CD14-positive monocyte (primary cell): ENCODE measurements at regions not wholly inside any gene's neighbourhood (a gene's known extent, or its start where the extent isn't known, plus 50 kb on each side); places are given as distances from the start of the nearest gene placed in this dataset.

Experiments
- DNase-seq, 3 donors: peaks; one replicate each; pipeline ENCODE4 v3.0.0-alpha.2; 2011 to 2022
- H2AFZ ChIP-seq: 2 replicates; pipeline ENCODE4 v1.6.0; 2012; ENCODE audit warnings: mild to moderate bottlenecking, low read depth, low read length, inconsistent platforms; ENCODE audit not compliant: insufficient read depth, poor library complexity, severe bottlenecking
- H3K27ac ChIP-seq, 2 donors: 1 replicate in 1 of 2; 2 replicates in 1 of 2; pipeline ENCODE4 v1.5.1; 2012 to 2013; ENCODE audit warnings: low read length in 2 of 2, control low read depth in 1 of 2, inconsistent platforms in 1 of 2, low read depth in 1 of 2, mild to moderate bottlenecking in 1 of 2
- H3K27me3 ChIP-seq, 2 donors: one replicate each; pipeline versions ENCODE4 v1.6.0 to v1.6.1; 2011 to 2013; ENCODE audit warnings: low read length in 2 of 2; ENCODE audit not compliant: control insufficient read depth in 2 of 2, insufficient read depth in 2 of 2
- H3K36me3 ChIP-seq, 2 donors: replicated peaks in 1 of 2; 1 replicate in 1 of 2; 2 replicates in 1 of 2; pipeline versions ENCODE4 v1.5.1 to v1.6.1; 2012 to 2013; ENCODE audit warnings: low read length in 2 of 2, control low read depth in 1 of 2, inconsistent platforms in 1 of 2, mild to moderate bottlenecking in 1 of 2; ENCODE audit not compliant: insufficient read depth in 2 of 2, control insufficient read depth in 1 of 2
- H3K4me1 ChIP-seq, 2 donors: 1 replicate in 1 of 2; 2 replicates in 1 of 2; pipeline versions ENCODE4 v1.5.1 to v1.6.1; 2012 to 2013; ENCODE audit warnings: low read length in 2 of 2, control low read depth in 1 of 2, inconsistent platforms in 1 of 2, mild to moderate bottlenecking in 1 of 2, moderate library complexity in 1 of 2; ENCODE audit not compliant: insufficient read depth in 2 of 2, control insufficient read depth in 1 of 2
- H3K4me2 ChIP-seq: replicated peaks from 2 replicates; pipeline ENCODE3; 2012; ENCODE audit warnings: low read length, moderate library complexity, mild to moderate bottlenecking; ENCODE audit not compliant: poor library complexity, severe bottlenecking; ENCODE audit errors: extremely low read depth
- H3K4me3 ChIP-seq, 3 experiments: fragments of 200-600 bp in 1 of 3; sonication (generic) in 1 of 3; replicated peaks in 1 of 3; 1 replicate in 2 of 3; 2 replicates in 1 of 3; pipeline ENCODE4 v1.5.1; 2011 to 2013; ENCODE audit warnings: low read length in 3 of 3, mild to moderate bottlenecking in 3 of 3, control low read depth in 2 of 3, low read depth in 2 of 3, inconsistent platforms in 1 of 3, moderate library complexity in 1 of 3
- H3K79me2 ChIP-seq: 2 replicates; pipeline ENCODE4 v1.6.0; 2012; ENCODE audit warnings: mild to moderate bottlenecking, control low read depth, inconsistent platforms, low read length, moderate library complexity; ENCODE audit not compliant: insufficient read depth
- H3K9ac ChIP-seq: 2 replicates; pipeline ENCODE4 v1.6.0; 2017; ENCODE audit warnings: low read length, mild to moderate bottlenecking; ENCODE audit not compliant: insufficient read depth, poor library complexity, severe bottlenecking
- H3K9me3 ChIP-seq, 2 donors: replicated peaks in 1 of 2; 1 replicate in 1 of 2; 2 replicates in 1 of 2; pipeline versions ENCODE4 v1.5.1 to v1.6.1; 2012 to 2013; ENCODE audit warnings: low read length in 2 of 2, control low read depth in 1 of 2; ENCODE audit not compliant: control insufficient read depth in 1 of 2, insufficient read depth in 1 of 2
- H4K20me1 ChIP-seq: 2 replicates; pipeline ENCODE4 v1.6.0; 2012; ENCODE audit warnings: mild to moderate bottlenecking, low read length, control low read depth, moderate library complexity; ENCODE audit not compliant: insufficient read depth
- H3K27ac Mint-ChIP-seq, 7 donors: one replicate each; pipeline ENCODE4 v1.8.0; 2020; ENCODE audit warnings: mild to moderate bottlenecking in 7 of 7, mixed read lengths in 7 of 7, moderate library complexity in 6 of 7, inconsistent platforms in 2 of 7
- H3K27me3 Mint-ChIP-seq, 3 donors: one replicate each; pipeline ENCODE4 v1.8.0; 2021 to 2022; ENCODE audit warnings: low read depth in 3 of 3, mild to moderate bottlenecking in 3 of 3, mixed read lengths in 3 of 3, moderate library complexity in 3 of 3, inconsistent platforms in 1 of 3
- H3K36me3 Mint-ChIP-seq, 2 donors: one replicate each; pipeline ENCODE4 v1.8.0; 2020; ENCODE audit warnings: mixed read lengths in 2 of 2, inconsistent platforms in 1 of 2, mild to moderate bottlenecking in 1 of 2
- H3K4me1 Mint-ChIP-seq: one replicate; pipeline ENCODE4 v1.8.0; 2020; ENCODE audit warnings: mild to moderate bottlenecking, mixed read lengths
- H3K4me3 Mint-ChIP-seq, 2 donors: one replicate each; pipeline ENCODE4 v1.8.0; 2020; ENCODE audit warnings: mild to moderate bottlenecking in 2 of 2, mixed read lengths in 2 of 2, moderate library complexity in 1 of 2
- H3K9me3 Mint-ChIP-seq, 7 donors: one replicate each; pipeline ENCODE4 v1.8.0; 2020 to 2022; ENCODE audit warnings: mixed read lengths in 7 of 7, mild to moderate bottlenecking in 6 of 7, moderate library complexity in 6 of 7, inconsistent platforms in 2 of 7
- WGBS: methylation state at CpG from one replicate; pipeline ENCODE4 v1.1.5; 2013; ENCODE audit warnings: missing lambda C conversion rate; ENCODE audit not compliant: insufficient coverage; 5-methylcytosine and 5-hydroxymethylcytosine counted together
- intact Hi-C, 2 donors: fragments of 100-400 bp; cut with micrococcal nuclease; formaldehyde crosslinking; loops; one replicate each; pipeline versions ENCODE4 v1.15.0 to v1.15.1; 2023
- TF ChIP-seq, protein P1 (sequence below): fragments of 200-600 bp; IDR thresholded peaks from one replicate; pipeline ENCODE4 v1.8.0; 2022; ENCODE audit warnings: antibody characterized with exemption, mild to moderate bottlenecking

DNA sequence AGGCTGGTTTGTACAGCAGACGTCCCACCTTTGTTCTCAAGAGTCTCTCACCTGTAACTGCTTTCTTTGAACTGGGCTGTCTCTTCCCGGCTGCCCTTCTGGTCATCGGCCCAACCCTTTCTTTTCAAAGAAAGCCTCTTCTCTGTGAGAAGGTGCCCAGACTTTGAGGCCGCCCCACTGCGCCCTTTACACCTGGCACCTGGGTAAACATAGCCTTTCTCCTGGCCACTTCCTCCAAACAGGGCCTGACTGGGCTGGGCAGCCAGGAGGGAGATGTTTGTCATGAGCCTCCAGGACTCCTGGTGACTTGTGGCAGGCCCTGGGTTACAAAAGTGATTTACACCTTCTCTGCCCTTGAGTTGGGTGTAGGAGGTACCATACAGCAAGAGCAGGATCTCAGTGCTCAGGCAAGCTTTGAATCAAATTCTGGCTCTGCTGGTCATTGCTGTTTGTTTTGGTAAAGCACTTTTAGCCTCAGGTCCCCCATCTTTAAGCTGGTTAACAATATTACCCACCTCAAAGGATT, 127.2 kb upstream of the CXCL14 start:
- TF ChIP-seq, protein P1, sequence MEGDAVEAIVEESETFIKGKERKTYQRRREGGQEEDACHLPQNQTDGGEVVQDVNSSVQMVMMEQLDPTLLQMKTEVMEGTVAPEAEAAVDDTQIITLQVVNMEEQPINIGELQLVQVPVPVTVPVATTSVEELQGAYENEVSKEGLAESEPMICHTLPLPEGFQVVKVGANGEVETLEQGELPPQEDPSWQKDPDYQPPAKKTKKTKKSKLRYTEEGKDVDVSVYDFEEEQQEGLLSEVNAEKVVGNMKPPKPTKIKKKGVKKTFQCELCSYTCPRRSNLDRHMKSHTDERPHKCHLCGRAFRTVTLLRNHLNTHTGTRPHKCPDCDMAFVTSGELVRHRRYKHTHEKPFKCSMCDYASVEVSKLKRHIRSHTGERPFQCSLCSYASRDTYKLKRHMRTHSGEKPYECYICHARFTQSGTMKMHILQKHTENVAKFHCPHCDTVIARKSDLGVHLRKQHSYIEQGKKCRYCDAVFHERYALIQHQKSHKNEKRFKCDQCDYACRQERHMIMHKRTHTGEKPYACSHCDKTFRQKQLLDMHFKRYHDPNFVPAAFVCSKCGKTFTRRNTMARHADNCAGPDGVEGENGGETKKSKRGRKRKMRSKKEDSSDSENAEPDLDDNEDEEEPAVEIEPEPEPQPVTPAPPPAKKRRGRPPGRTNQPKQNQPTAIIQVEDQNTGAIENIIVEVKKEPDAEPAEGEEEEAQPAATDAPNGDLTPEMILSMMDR = no peak
- Histone ChIP-seq H3K4me3 (no peak overlapping the region), H3K79me2 (no peaks in the 10 kb centered on the region), H3K27me3 (no peaks in the 10 kb centered on the region), H4K20me1 (no peaks in the 10 kb centered on the region), H2AFZ (no peak overlapping the region), H3K9ac (no peak overlapping the region), H3K27ac (no peak overlapping the region), H3K4me1 (no peaks in the 10 kb centered on the region), H3K36me3 (no peaks in the 10 kb centered on the region), H3K4me2 (no peak overlapping the region), H3K9me3 (no peaks in the 10 kb centered on the region)
- H3K27ac Mint-ChIP-seq = no peak overlapping the region
- H3K9me3 Mint-ChIP-seq = no peaks in the 10 kb centered on the region
- DNase-seq = no peak
- no peaks in the 10 kb centered on the region for H3K4me1 Mint-ChIP-seq
- H3K4me3 Mint-ChIP-seq = no peak overlapping the region
- WGBS = no CpG with 5 or more reads among the region's 5 CpGs
- peaks cover 0 to 7% (median 2%) of the 10 kb centered on the region in 3 donors for H3K27me3 Mint-ChIP-seq
- H3K36me3 Mint-ChIP-seq = no peaks in the 10 kb centered on the region
- intact Hi-C loops = no loop called here

DNA sequence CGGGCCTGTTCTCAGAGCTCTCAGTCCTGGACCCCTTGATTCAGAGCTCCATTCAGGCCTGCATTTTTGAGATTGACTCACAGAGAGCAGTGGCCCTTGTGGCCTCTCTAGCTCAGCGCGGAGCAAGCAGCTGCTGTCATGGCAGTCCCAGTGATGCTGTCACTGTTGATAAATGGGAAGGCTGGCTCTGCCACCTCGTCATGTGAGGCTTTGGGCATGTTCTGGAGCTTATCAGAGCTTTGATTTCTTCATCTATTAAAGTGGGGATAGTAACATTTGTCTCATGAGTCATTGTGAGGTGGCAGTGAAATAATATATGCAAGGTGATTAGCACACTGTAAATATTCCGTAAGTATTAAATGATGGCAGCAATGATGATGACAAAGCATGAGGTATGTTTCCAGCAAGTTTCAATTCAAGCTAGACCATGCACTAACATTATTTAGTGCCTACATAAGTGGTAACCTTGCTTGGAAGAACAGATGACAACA, 126.4 kb upstream of the CXCL14 start:
- Histone ChIP-seq H3K4me2 (no peak overlapping the region), H2AFZ (no peak overlapping the region), H3K79me2 (no peaks in the 10 kb centered on the region), H3K9me3 (no peaks in the 10 kb centered on the region), H4K20me1 (no peaks in the 10 kb centered on the region), H3K4me3 (no peak overlapping the region), H3K27me3 (no peaks in the 10 kb centered on the region), H3K9ac (no peak overlapping the region), H3K4me1 (no peaks in the 10 kb centered on the region), H3K27ac (no peak overlapping the region), H3K36me3 (no peaks in the 10 kb centered on the region)
- H3K36me3 Mint-ChIP-seq = no peaks in the 10 kb centered on the region
- DNase-seq = no peak
- WGBS = 74% methylated on average over 3 of the region's 5 CpGs
- no peak overlapping the region for H3K4me3 Mint-ChIP-seq
- no peaks in the 10 kb centered on the region for H3K9me3 Mint-ChIP-seq
- TF ChIP-seq, protein P1 = no peak
- peaks cover 0 to 5% (median 2%) of the 10 kb centered on the region in 3 donors for H3K27me3 Mint-ChIP-seq
- H3K4me1 Mint-ChIP-seq = no peaks in the 10 kb centered on the region
- intact Hi-C loops = no loop called here
- H3K27ac Mint-ChIP-seq = no peak overlapping the region
